KG1 (cell line): ENCODE measurements at regions not wholly inside any gene's neighbourhood (a gene's known extent, or its start where the extent isn't known, plus 50 kb on each side); places are given as distances from the start of the nearest gene placed in this dataset.

Experiments
- DNase-seq: peaks from one replicate; lab custom pipeline; 2025; lab: John Stamatoyannopoulos, UW

DNA sequence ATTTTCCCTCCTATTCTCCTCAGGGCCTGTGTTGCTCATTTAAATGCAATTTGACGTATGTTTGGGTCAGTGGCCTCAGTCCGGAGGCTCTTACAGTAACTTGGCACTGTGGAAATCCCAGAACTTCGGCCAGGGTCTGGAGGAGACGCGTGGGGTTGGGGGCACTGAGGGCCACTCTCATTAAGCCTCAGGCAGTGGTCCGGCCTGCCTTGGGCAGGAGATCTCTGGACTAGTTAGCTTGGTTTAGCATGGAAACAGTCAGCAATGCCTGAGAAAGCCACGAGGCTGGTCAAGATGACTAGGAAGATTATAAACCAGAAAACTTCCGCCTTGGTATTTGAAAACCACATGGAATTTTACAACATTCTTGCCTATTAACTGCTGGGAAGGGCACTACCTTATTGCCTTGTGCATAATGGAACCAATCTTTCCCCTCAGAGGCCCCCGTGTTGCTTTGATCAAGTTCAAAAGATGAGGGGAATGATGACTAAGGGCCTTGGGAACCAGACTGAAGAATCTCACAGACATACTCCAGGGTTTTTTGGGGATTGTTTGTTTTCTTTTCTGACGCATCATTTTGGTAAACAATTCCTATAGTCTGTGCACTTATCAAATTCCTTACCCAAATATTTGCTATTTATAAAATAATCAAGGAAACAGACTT, 206.0 kb upstream of the PREP start:
- DNase-seq: no peak

DNA sequence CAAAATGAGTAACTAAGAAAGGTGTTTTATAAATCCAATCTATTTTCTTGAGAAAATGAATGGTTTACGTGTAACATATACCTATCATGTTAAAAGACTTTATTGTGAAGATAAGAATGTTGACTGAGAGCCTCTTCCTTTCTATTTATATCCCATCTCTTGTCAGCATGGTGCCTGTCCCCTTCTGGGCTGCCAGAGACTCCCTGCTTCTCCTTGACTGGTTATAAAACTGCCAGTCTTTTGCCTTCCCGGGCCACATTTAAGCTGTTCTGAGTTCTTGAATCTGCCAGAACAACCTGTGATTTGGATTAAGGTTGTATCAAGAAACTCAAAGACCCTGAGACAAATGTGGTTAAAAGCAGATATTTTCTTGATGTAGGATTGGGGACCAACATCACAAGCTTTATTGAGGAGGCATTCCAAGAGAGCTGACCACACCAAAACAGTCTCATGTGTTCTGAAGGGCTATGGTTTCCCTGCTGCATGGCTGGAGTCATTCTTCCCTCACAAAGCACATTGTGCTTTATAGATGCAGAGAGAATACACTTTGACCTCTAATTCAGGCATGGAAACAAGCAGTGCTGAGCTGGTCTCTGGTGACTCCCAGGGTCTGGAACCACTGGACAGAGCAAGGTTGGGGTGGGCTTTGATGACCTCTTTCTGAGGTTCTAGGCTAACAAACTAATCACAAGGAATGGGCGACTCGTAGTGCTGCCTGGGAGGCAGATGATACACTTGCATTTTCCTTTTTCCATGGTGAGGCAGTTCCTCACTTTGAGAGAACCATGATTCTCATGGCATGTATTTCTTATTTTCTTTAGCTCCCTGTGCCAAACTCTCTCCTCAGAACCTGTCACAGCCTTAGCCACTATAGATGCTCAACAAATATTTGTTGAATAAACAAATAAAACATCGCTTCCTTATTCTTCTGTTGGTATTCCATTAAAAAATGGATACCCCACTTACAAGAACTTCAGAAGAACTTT, 205.0 kb upstream of the PREP start:
- no peak for DNase-seq

DNA sequence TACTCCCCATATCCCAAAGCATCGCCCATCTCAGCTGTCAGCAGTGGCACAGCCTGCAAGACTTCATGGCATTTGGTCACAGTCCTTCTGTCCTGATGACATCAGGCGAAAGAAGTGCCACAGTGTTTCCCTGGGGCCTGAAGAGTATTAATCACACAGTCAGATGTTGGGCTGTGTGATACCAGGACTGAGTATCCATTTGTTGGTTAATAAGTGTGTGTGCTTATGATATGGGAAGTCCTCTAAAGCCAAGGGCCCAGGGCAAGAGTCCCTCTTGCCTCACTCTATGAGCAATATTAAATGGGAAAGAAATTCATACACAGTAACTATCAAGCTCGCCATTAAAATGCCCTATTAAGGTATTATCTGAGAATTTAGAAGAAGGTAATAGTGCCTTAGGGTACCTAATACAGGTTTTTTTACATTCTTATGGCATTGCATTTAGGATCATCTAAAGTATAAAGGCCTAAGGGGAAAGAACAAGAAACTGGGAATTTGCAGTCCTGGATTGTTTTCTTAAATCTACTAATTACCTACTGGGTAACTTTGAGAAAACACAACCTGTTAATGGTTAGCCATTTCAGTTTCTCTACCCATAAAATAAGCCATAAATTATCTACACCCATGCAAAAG, 204.1 kb upstream of the PREP start:
- no peak for DNase-seq

DNA sequence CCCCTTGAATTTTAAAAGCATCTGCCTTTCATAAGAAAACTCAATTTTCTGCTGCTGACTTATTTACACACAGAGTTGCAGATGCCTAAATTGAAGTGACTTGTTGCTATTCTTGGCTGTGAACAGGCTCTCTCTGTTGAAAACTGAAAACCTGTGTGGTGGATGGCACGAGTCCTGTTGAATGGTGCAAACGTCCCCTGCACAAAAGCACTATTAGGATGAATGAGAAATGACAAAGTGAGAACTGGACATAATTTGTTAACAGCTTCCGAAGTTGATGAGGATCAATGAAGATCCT, 201.7 kb upstream of the PREP start:
- DNase-seq: no peak

DNA sequence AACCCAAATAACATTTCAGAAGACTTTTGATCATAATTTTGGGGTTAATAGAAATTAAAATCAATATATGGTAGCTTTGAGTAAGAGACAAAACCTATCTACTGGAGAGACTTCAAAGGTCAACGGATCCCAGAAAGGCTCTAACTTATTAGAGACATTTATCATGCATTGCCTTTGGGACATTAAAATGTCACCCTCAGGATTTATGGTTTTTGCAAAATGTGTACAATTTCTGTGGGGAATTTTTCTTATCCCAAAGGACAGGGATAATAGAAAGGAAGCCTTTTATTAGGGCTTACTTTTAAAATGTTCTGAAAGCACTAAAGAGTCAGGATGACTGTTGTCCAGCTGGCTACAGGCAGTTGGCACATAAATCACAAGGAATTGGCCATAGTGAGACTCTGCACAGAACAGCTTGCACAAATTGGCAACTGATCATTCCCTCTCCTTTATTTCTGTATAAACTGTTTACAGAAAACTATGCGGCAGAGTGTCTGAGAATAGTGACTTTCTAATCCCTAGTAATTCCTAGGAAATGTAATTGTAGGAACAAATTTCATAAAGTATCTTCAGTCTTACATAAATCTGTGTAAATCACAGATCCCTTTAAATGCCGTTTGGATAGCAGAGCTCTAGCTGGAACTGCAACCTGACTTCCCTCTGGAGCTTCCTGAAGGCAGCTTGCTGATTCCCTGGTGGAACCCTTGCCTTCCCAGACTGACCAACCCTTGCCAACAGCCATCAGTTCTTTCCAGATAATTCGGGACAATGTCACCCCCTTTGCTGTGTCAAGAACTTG, 201.1 kb upstream of the PREP start:
- DNase-seq: no peak

DNA sequence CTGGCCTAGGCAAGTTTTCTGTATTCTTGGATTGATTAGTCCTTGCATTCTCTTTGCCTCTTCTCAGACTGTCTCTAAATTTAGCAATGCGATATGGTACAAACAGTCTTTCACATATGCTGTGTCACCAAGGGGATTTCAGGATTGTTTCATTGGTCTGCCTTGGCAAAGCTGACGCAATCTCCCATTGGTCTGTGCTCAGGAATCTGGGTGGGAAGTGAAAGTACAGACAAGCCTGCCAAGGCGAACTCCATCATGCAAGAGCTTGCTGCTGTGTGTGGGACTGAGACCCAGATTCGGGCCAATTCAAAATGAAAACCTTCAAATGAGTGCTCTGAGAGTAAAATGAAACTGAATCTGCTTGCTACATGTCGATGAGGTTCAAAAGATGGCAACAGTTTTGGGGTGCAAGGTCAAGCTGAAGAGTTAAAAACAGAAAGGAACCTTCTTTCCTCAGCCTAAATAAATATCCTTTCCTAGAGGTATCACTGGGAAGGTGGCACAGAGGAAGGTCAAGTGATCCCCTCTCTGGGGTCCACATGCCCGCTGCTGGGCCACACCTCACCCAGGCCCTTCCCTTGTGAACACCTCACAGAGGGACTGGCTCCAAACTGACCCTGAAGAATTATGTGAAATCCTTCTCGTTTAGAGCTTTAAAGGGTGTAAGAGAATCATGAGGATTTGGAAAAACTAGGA, 198.8 kb upstream of the PREP start:
- DNase-seq: no peak

DNA sequence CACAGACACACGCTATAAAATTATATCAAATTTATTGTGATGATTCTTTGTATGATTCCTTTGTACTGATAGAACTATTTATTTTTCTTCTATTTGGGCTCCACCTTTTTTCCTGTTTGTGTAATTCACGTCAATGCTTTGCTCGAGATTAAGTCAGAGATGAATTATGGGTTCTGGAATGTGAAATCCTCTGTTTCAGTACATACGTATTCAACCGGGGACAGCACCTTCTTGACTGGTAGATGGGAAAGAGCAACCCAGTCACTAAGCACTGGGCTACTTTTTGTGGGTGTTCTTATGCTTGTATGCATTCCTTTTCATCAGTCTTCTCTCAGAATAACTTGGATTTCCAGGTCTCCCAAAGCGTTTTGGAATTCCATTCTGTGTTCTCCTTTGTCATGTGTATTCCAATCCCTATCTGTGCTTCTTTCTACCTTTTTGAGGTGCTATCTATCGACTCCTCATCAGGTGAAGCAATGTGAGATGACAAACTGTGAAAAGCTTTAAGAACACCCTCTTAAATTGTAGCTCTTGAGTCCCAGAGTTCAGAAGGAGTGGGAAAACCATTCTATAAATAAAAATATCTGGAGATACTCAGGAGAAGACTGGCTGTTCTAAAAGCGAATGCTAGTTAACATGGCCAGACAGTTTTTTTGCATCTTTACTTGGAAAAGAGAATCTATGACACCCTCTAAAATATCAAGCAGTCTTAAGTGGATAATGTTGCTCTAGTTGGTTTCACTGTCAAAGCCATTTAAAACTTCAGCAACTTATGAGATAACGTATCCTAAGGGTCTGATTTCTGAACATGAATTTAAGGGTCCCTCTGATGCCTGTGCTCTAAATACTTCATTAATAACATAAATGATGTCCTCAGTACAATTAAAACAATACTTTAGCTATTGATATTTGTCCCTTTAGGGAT, 197.7 kb upstream of the PREP start:
- DNase-seq: no peak

DNA sequence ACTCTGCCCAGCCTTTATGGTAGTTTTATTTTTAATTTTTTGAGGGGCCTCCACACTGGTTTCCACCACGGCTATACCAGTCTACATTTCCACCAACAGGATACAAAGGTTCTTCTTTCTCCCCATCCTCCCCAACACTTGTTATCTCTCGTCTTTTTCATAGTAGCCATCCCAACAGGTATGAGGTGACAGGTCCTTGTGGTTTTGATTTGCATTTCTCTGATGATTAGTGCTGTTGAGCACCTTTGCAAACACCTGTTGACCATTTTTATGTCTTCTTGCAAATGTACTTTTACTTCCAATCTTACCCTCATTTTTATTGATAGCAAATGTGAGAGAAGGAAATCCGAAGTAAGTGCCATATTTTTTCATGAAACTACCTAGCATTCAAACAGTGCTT, 195.4 kb upstream of the PREP start:
- DNase-seq: no peak

DNA sequence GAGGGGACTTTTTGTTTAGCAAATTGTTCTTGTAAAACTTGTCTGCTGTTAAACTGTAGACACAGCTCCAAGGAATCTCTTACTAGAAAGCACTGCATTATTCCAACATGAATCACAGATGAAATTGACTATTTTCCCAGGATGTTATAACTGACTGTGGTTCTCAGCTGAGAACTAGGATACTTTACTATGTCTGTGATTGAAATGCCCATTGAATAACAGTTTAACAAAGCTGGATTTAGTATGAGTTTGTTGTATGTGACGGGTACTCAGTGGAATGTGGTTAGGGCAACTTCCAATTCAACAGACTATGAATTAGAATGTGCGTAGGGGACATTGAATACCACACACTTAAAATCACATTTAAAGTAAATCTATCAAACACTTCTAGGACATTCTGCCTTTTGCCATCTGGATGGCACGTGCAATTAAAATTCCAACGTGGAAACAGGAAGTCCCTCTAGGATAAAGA, 193.4 kb upstream of the PREP start:
- no peak for DNase-seq

DNA sequence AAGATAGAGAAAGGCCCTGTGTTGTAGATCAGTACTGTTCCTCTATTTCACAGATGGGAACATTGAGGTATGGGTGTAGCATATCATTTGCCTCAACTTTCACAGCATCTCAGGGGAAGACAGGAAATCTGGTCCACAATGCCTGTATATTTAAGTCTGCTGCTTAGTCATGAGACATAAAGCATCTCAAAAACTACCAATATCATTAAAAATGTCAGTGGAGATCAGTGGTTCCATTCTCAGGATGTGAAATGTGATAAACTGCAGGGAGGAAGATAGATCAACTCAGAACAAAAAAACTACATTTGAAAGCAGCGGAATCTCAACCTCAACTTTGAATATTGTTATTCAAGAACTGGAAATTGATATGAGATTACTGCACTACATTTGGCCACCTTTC, 192.9 kb upstream of the PREP start:
- no peak for DNase-seq

DNA sequence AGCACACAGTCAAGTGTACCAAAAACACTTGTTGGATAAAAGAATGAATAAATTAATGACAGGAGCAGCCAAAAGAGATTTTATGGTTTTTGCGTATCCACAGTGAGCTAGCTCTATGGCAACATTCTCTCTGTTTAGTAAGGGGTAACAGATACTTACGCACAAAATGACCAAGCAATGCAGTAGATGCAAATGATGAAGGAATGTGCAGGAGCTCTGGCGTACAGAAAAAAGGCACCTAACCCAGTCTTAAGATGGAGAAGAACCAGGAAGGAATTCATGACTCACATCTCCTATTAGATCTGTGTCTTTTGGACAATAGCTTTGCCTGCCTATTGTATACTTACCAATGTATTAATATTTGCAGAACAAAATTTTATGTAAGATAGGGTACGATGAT, 191.9 kb upstream of the PREP start:
- no peak for DNase-seq

DNA sequence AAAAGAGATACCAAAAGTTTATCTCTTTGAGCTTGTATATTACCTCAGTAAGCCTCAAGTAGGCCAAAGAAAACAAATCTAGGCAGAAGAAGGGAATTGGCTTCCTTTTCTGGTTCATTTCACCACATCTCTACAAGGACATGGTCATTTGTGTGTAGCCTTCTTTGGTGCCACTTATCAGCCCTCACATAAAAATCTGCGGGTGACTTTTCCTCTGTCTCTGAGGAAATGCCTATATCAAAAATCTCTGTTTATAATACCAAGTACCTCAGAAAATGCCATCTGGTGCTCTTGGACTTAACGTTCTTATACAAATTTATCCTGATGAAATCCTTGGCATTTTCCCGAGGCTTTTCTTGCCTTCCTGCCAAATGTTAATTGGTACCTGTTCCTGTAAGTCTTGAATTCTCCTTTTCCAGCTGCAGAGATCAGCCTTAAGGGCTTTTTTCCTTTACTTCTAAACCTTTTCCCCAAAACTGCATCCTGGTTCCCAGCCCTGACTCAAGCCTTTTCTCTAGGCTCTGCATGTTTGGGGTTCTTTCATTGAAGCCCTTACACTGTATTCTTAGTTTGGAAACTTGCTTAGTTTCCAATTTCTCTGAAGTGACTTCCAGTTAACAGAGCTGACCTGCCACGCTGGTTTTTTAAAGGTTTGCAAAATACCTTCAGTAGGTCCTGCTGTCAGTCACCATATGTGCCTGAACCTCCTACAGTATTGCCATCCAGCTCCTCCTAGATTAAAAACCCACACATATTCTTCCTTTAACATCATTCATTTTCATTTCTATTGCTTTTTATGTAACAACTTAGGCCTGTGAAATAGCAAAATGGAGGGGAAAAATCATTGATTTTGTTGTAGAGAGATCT, 191.2 kb upstream of the PREP start:
- DNase-seq: no peak

DNA sequence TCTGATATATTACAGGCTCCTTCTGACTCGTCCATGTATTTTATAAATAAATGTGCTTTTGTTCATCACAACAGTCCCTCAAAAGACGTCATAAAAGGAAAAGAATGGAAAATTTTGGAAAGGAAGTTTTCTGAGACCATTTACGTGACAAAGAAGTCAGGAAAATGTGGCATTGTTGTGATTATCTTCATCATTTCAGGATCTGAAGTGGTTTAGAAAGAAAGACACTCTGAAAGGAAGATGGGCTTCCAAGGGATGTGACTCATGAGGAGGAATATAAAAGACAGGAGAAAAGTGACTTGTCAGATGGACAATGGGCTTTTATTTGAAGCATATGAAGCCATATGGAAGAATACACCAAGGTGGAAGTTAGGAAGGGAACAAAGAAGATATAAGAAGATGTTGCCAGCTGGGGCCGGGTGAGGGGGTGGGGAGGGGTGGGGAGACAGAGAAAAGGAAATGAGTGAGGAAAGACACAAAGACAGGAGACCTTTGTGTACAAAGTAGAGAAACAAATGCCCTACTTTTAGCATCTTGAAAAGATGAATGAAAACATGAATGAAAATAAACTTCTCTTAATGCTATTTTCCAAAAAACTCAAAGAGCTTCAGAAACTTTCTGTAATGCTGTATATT, 190.3 kb upstream of the PREP start:
- DNase-seq: no peak

DNA sequence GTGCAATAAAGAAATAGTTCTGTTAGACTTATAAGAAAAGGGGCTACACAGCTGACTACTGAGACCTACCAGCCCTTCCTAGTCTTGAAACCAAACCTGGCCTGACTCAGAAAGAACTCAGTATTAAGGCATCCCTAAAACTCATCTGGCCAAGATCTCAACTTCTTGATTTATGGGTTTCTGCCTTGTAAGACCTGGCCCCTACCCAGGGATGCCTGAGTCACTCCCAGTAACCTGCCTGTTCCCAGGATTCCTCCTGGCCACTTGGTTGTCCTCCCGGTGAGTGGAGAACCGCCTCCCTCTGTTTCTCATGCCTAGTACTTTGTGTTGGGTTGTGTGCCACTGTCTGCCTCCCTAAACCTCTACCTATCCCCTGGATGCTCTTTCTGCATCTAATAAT, 189.4 kb upstream of the PREP start:
- DNase-seq: no peak

DNA sequence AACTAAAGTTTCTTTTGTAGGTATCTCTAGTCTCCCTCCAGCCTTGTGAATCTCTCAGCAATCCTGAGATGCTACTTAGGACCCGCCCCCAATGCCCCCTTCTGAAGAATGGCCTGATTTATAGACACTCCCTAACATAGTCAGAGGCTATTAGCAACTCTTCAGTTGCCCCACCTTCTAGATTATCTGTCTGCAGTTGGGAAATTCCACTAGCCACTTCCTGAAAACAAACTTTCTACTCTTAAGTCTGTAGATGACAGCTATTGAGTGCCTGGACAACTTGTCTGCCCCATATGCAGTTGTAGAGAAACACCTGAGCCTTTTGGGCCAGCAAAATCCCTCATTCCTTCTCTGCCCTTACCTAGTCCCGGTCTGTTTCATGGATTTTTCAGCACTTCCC, 188.2 kb upstream of the PREP start:
- no peak for DNase-seq

DNA sequence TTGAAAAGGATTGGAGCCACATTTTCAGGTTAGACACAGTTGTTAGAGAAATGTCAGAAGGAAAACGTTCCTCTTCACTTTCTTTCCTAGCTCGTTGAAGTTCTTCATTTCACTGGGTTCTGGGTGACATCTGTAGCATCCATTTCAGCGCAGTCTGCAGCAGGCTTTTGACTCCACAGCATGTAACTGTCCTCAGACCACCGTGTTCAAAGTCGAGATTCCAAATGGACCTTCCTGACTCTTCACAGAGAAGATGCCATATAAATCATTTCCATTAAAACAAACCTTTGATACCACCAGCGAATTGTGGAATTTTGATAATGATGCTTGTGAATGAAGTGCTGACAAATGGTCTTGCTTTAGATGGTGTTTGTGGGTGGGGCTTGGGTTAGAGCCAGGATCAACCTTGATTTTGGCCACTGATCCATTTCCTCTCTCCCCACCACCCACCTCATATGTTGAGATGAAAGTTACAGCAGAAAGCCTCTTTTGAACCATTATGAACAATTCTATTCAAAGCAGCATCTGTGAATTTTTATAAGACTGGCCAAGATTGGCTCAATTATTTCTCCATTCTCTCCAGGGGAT, 185.3 kb upstream of the PREP start:
- no peak for DNase-seq

DNA sequence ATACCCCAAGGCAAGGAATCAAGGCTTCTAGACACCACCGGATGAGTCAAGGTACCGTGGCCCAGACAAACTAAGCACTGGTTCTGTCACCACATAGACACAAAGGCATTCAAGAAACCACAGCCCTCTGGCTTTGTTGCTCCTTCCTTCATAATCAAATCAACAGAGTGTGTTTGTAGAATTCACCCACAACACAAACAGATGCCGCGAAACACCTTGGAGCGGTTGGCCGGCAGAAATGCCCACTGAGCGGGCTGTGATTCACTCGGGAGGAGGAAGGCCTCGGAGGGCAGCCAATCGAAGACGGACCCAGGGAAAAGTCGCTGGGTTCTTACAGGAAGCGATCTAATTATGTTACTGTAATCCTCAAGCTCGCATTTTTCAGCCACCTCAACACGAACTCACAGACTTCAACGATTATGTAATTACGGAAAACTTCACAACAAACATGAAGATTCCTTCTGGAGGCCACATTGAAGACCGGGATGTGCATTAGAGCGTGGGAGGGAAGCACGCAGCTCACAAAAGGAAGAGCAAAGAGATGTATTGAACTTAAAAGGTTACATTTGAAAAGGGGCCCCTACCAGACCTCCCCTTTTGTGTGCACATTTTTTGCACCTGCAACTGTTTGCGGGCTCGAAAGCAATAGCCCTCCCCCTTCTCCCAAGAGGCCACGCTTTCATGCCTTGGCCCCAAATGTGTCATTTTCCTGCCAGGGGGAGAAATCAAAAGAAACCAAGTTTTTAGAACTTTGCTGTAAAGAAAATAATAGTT, 184.7 kb upstream of the PREP start:
- no peak for DNase-seq

DNA sequence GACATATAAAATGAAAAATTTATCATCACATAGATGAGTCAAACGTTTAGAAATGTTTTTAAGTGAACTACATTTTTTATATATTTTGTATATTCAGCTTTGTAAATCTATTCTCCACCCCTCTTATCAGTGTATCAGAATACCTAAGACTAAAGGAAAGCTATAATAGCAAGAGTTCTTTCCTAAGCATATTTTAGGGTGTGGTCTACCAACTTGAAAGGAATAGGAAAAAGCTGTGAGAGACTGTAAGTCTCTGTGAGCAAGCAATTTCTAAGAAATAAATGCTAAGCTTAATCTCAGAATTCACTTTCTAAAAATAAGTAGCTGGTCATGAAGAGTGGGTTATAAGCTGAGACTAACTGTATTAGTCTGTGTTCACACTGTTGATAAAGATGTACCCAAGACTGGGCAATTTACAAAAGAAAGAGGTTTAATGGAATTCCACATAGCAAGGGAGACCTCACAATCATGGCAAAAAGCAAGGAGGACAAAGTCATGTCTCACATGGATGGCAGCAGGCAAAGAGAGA, 175.4 kb upstream of the PREP start:
- DNase-seq: no peak
